HFF-Myc (cell line): ENCODE measurements at regions not wholly inside any gene's neighbourhood (a gene's known extent, or its start where the extent isn't known, plus 50 kb on each side); places are given as distances from the start of the nearest gene placed in this dataset.

Source experiments
- DNase-seq: peaks from one replicate; pipeline ENCODE4 v3.0.0-alpha.2; 2011; ENCODE audit warnings: low read depth; ENCODE audit errors: extremely low read depth
- H3K4me3 ChIP-seq: replicated peaks from 2 replicates; pipeline ENCODE4 v1.5.1; 2011; ENCODE audit warnings: low read depth, mild to moderate bottlenecking, control low read depth, low read length
- CTCF ChIP-seq: IDR thresholded peaks from 2 replicates; pipeline ENCODE4 v1.5.1; 2012; ENCODE audit warnings: mild to moderate bottlenecking, low read depth, low read length, control low read depth; ENCODE audit errors: missing control alignments

- no peak overlapping the region for H3K4me3 ChIP-seq
- DNase-seq: no peak
- TF ChIP-seq CTCF: no peak
Observed at GRCh38 chr4:27574743-27575142, 714.1 kb downstream of the STIM2 start.

GRCh38 chr4:27577951-27578350 lies 717.3 kb downstream of the STIM2 start:
- DNase-seq: no peak
- TF ChIP-seq CTCF: no peak
- H3K4me3 ChIP-seq: no peak overlapping the region

DNA sequence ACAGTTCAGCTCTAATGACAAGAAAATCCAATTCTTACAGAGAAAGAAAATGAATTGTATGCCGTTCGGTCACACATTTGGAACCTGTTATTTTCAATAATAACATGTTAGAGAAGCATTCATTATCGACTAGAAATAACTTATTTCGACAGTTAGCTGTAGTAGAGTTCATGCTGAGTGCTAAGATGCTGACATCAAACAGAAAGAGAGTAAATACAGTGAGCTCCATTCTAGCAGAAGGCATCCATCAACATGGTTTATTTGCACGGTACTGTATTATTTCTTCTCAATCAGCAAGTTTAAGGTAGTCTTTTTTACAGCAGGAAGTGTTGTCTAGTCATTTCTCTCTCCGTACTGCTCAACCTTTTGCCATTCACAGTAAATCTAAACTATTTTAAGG lies 732.1 kb downstream of the STIM2 start:
- DNase-seq: no peak
- no peak overlapping the region for H3K4me3 ChIP-seq
- no peak for TF ChIP-seq CTCF

DNA sequence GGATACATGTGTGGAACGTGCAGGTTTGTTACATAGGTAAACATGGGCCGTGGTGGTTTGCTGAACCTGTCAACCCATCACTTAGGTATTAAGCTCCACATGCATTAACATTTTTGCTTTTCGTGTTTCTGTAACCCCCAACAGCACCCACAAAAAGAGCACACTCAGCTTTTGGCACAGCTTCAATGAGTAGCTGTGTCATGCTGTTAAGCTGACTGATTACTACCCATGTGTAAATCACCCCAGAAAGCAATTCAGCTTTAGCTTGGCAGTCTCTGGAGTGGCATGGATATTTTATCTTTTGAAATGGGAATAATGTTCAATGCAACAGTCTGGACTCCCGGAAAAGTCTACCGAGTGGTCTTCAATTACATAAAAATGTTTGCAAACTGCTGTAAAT lies 734.3 kb downstream of the STIM2 start:
- TF ChIP-seq CTCF: no peak
- H3K4me3 ChIP-seq: no peak overlapping the region
- DNase-seq: no peak

- TF ChIP-seq CTCF: no peak
- H3K4me3 ChIP-seq: no peak overlapping the region
- no peak for DNase-seq
Observed at GRCh38 chr4:27595571-27596360, 735.1 kb downstream of the STIM2 start.

DNA sequence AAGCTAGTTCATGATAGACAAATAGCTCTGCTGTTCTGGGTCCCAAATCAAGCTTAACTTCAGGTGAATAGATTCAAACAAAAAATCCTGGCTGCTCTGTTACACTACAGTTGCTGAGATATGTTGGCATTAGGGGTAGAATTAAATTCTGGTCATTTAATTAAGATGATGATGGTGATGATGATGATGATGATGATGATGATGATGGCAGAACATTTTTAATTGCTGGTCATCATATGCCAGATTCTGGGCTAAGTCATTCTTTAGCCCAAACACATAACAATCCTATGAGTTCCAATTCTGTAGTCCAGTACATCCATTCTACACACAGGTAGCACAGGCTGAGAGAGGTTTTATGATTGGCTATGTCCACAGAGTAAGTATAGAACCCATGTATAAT lies 741.5 kb downstream of the STIM2 start:
- TF ChIP-seq CTCF: no peak
- DNase-seq: no peak
- no peak overlapping the region for H3K4me3 ChIP-seq

- DNase-seq: no peak
- TF ChIP-seq CTCF: no peak
- no peak overlapping the region for H3K4me3 ChIP-seq
Observed at GRCh38 chr4:27604692-27605091, 744.1 kb downstream of the STIM2 start.
